HG03064 (cell line): ENCODE measurements at regions not wholly inside any gene's neighbourhood (a gene's known extent, or its start where the extent isn't known, plus 50 kb on each side); places are given as distances from the start of the nearest gene placed in this dataset.

Experiments
- ATAC-seq: cut with Tn5 transposase; IDR thresholded peaks from one replicate; pipeline ENCODE4 v1.9.1; 2021; ENCODE audit warnings: low read depth; ENCODE audit not compliant: unreplicated experiment

DNA sequence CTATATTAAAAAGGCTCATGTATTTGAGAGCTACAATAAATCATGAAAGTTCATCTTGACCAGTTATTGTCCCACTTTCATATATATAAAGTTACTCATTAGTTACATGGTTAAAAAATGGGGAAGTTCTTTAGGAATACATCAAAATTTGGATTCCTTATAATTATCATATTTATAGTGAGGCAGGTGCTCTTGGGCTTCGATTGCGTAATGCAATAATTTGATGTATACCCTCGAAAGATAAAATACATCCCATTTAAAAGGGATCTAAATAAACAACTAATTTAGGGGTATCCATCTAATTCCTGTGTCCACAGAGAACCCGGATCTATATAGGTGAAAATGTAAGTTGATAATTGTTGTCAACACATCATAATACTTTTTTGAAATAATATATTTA, 444.6 kb downstream of the RIT2 start:
- ATAC-seq: no peak

DNA sequence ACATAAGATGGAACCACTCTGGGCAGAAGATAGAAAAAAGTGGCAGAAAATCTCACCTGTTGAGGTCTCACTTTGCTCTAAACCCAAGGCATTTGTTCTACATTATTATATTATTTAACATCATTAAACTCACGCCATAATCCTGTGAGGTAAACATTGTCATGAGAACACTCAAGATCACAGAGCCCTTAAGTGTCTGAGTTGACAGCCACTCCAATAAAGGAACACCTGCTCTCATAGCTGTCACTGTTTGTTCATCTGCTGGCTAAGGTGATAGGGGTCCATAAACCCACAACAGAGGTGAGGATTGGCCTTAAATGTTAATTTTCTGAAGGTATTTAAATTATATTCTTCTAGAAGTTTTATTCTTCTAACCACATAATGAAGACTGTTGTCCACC, 439.7 kb downstream of the RIT2 start:
- no peak for ATAC-seq

DNA sequence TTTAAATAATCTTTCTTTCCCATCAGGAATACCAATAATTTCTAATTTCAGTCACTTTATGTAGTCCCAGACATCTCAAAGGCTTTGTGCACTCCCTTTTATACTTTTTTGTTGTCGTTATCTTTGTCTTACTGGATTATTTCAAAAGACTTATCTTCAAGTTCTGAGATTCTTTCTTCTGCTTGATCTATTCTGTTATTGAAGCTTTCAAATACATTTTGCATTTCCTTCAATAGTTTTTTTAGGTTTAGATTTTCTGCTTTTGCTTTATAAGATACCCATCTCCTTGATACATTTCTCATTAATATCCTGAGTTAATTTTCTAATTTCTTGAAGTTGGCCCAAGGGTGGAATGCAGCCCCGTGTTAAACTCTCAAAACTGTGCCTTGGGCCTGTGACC, 432.4 kb downstream of the RIT2 start:
- ATAC-seq: no peak

DNA sequence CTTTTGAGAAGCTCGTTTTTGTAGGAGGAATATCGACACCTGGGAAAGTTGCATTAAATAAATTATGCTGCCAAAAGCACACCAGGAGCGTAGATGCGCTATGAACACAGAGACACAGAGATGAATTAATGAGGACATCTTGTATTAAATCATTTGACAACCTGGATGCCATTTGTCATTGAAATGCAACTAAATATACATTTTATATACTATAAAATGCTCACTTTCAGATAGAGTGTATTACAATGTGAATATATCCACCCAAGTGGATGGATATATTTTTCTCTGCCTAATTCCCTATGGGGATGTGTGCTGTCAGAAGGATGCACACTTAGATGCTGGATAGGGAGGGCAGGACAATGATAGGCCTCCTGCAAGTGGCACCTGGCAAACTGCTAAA, 426.2 kb downstream of the RIT2 start:
- ATAC-seq: no peak
